H1 (cell line): ENCODE measurements at regions not wholly inside any gene's neighbourhood (a gene's known extent, or its start where the extent isn't known, plus 50 kb on each side); places are given as distances from the start of the nearest gene placed in this dataset.
"Not testable (repeated sequence)": the region's sequence is repeated elsewhere in the genome, so short reads cannot be mapped to it uniquely, and the experiment has no call there.

Source experiments
- CTCF ChIA-PET: fragments of 300-600 bp; sonication (Branson Sonifier 250); formaldehyde crosslinking; loops from one replicate; lab custom pipeline; 2021; ENCODE audit not compliant: partially characterized antibody; lab: Charles Lee
- POLR2A ChIA-PET: fragments of 300-600 bp; sonication (Branson Sonifier 250); formaldehyde crosslinking; loops from one replicate; lab custom pipeline; 2021; ENCODE audit warnings: inconsistent platforms; ENCODE audit not compliant: partially characterized antibody; lab: Charles Lee
- DNase-seq, 2 experiments: peaks; one replicate each; pipeline versions ENCODE4 v3.0.0 to v3.0.0-alpha.2; 2010 to 2022; ENCODE audit warnings: low spot score in 2 of 2, low read depth in 1 of 2, mixed read lengths in 1 of 2
- FAIRE-seq: peaks from 2 replicates; lab custom pipeline; 2011; peaks lifted over from hg19 to GRCh38; lab: Jason Lieb, UNC
- H2AFZ ChIP-seq: 2 replicates; pipeline ENCODE4 v1.8.1; 2012; ENCODE audit warnings: low read length, inconsistent platforms
- H2AK5ac ChIP-seq: 2 replicates; pipeline ENCODE4 v1.6.1; 2013; ENCODE audit warnings: low read depth, low read length
- H2BK120ac ChIP-seq: replicated peaks from 2 replicates; pipeline ENCODE3; 2013; ENCODE audit warnings: low read depth, low read length, inconsistent platforms
- H2BK12ac ChIP-seq: 2 replicates; pipeline ENCODE4 v1.6.1; 2013; ENCODE audit warnings: low read depth, low read length
- H2BK15ac ChIP-seq: 2 replicates; pipeline ENCODE4 v1.6.1; 2013; ENCODE audit warnings: low read length
- H2BK20ac ChIP-seq: 2 replicates; pipeline ENCODE4 v1.6.1; 2013; ENCODE audit warnings: low read length
- H2BK5ac ChIP-seq: 2 replicates; pipeline ENCODE4 v1.6.1; 2013; ENCODE audit warnings: low read depth, low read length
- H3K14ac ChIP-seq: 2 replicates; pipeline ENCODE4 v1.6.1; 2013; ENCODE audit warnings: inconsistent platforms; ENCODE audit not compliant: insufficient read length
- H3K18ac ChIP-seq: 2 replicates; pipeline ENCODE4 v1.6.1; 2013; ENCODE audit warnings: low read length; ENCODE audit errors: extremely low read depth
- H3K23ac ChIP-seq: 2 replicates; pipeline ENCODE4 v1.6.1; 2013; ENCODE audit warnings: inconsistent platforms; ENCODE audit not compliant: insufficient read length
- H3K23me2 ChIP-seq: 2 replicates; pipeline ENCODE4 v1.6.1; 2013; ENCODE audit warnings: low read depth, low read length
- H3K27ac ChIP-seq: 2 replicates; pipeline ENCODE4 v1.6.1; 2011; ENCODE audit warnings: low read depth, low read length, inconsistent platforms
- H3K27me3 ChIP-seq, 4 experiments: replicated peaks in 1 of 4; 1 replicate in 1 of 4; 2 replicates in 3 of 4; pipeline versions ENCODE4 v1.6.1 to v1.8.1; 2011 to 2013; ENCODE audit warnings: low read length in 3 of 4, mild to moderate bottlenecking in 3 of 4, inconsistent platforms in 2 of 4, mixed read lengths in 2 of 4, moderate library complexity in 1 of 4; ENCODE audit not compliant: control insufficient read depth in 3 of 4, insufficient read depth in 3 of 4; ENCODE audit errors: extremely low read depth in 1 of 4
- H3K36me3 ChIP-seq, 4 experiments: 2 replicates each; pipeline versions ENCODE4 v1.6.1 to v1.8.1; 2011 to 2013; ENCODE audit warnings: mild to moderate bottlenecking in 4 of 4, low read length in 3 of 4, moderate library complexity in 2 of 4, control low read depth in 1 of 4, inconsistent platforms in 1 of 4; ENCODE audit not compliant: insufficient read depth in 4 of 4, control insufficient read depth in 2 of 4
- H3K4ac ChIP-seq: replicated peaks from 2 replicates; pipeline ENCODE3; 2013; ENCODE audit warnings: low read length, low read depth, mixed read lengths, inconsistent platforms; ENCODE audit not compliant: insufficient read length
- H3K4me1 ChIP-seq, 4 experiments: replicated peaks in 1 of 4; 1 replicate in 1 of 4; 2 replicates in 3 of 4; pipeline versions ENCODE4 v1.6.1 to v1.8.1; 2011 to 2013; ENCODE audit warnings: low read length in 3 of 4, inconsistent platforms in 2 of 4, mixed read lengths in 1 of 4; ENCODE audit not compliant: insufficient read depth in 4 of 4, control insufficient read depth in 3 of 4
- H3K4me2 ChIP-seq, 2 experiments: 2 replicates each; pipeline versions ENCODE4 v1.6.1 to v1.8.1; 2011 to 2013; ENCODE audit warnings: low read depth in 2 of 2, low read length in 2 of 2, control low read depth in 1 of 2, inconsistent platforms in 1 of 2, mild to moderate bottlenecking in 1 of 2; ENCODE audit not compliant: insufficient read depth in 1 of 2
- H3K4me3 ChIP-seq, 4 experiments: fragments of 200-600, 300-600 bp in 1 of 4; sonication (generic), shearing (Covaris generic), sonication (Bioruptor Twin) in 1 of 4; 2 replicates each; pipeline versions ENCODE4 v1.5.1 to v1.8.1; 2011 to 2016; ENCODE audit warnings: low read length in 4 of 4, low read depth in 3 of 4, control low read depth in 2 of 4, inconsistent platforms in 2 of 4, mild to moderate bottlenecking in 2 of 4, mixed read lengths in 1 of 4, moderate library complexity in 1 of 4; ENCODE audit not compliant: insufficient read depth in 2 of 4; ENCODE audit errors: extremely low read depth in 1 of 4
- H3K56ac ChIP-seq: replicated peaks from 2 replicates; pipeline ENCODE3; 2013; ENCODE audit warnings: low read depth, mild to moderate bottlenecking, mixed read lengths, low read length, inconsistent platforms; ENCODE audit not compliant: insufficient read length
- H3K79me1 ChIP-seq: 2 replicates; pipeline ENCODE4 v1.6.1; 2013; ENCODE audit warnings: low read depth, low read length, control low read depth
- H3K79me2 ChIP-seq, 2 experiments: 2 replicates each; pipeline versions ENCODE4 v1.6.1 to v1.8.1; 2012 to 2013; ENCODE audit warnings: low read length in 2 of 2, mild to moderate bottlenecking in 2 of 2, inconsistent platforms in 1 of 2; ENCODE audit not compliant: insufficient read depth in 2 of 2, control insufficient read depth in 1 of 2
- H3K9ac ChIP-seq, 4 experiments: replicated peaks in 1 of 4; 1 replicate in 1 of 4; 2 replicates in 3 of 4; pipeline versions ENCODE4 v1.6.1 to v1.8.1; 2011 to 2013; ENCODE audit warnings: low read depth in 3 of 4, low read length in 3 of 4, control low read depth in 2 of 4, mild to moderate bottlenecking in 2 of 4, moderate library complexity in 2 of 4, inconsistent platforms in 1 of 4; ENCODE audit errors: extremely low read depth in 1 of 4
- H3K9me3 ChIP-seq, 2 experiments: 2 replicates each; pipeline versions ENCODE4 v1.6.1 to v1.8.1; 2012 to 2013; ENCODE audit warnings: mild to moderate bottlenecking in 2 of 2, moderate library complexity in 2 of 2, control low read depth in 1 of 2, inconsistent platforms in 1 of 2, low read depth in 1 of 2, low read length in 1 of 2, mixed read lengths in 1 of 2; ENCODE audit not compliant: insufficient read depth in 2 of 2
- H4K20me1 ChIP-seq, 2 experiments: replicated peaks in 1 of 2; 2 replicates each; pipeline versions ENCODE3 to v1.8.1; 2011 to 2013; ENCODE audit warnings: inconsistent platforms in 2 of 2, low read length in 2 of 2, mild to moderate bottlenecking in 1 of 2; ENCODE audit not compliant: insufficient read depth in 2 of 2, control insufficient read depth in 1 of 2
- H4K5ac ChIP-seq: 2 replicates; pipeline ENCODE4 v1.6.1; 2013; ENCODE audit warnings: low read length, low read depth, mixed read lengths, inconsistent platforms; ENCODE audit not compliant: insufficient read length
- H4K8ac ChIP-seq: 2 replicates; pipeline ENCODE4 v1.8.0; 2013; ENCODE audit warnings: mild to moderate bottlenecking, moderate library complexity, low read length, inconsistent platforms; ENCODE audit not compliant: insufficient read depth; ENCODE audit errors: extremely low read depth
- H4K91ac ChIP-seq: replicated peaks from 2 replicates; pipeline ENCODE3; 2013; ENCODE audit warnings: low read length, mixed read lengths, inconsistent platforms; ENCODE audit not compliant: insufficient read length
- WGBS, 2 experiments: shearing (Covaris generic) in 1 of 2; methylation state at CpG; one replicate each; pipeline versions ENCODE4 v1.1.6 to v1.1.7; 2013 to 2015; ENCODE audit warnings: low lambda C conversion rate in 2 of 2, mixed read lengths in 2 of 2, inconsistent platforms in 1 of 2, low coverage in 1 of 2, missing lambda C conversion rate in 1 of 2; ENCODE audit not compliant: insufficient replicate concordance in 2 of 2, insufficient coverage in 1 of 2, insufficient read length in 1 of 2; ENCODE audit errors: extremely low coverage in 1 of 2, missing lambda C conversion rate in 1 of 2; 5-methylcytosine and 5-hydroxymethylcytosine counted together

- H3K4me3 ChIP-seq, H3K79me2 ChIP-seq, H4K20me1 ChIP-seq, H3K9ac ChIP-seq, H2AK5ac ChIP-seq, H2BK15ac ChIP-seq, H3K4me2 ChIP-seq, H3K4me1 ChIP-seq, H3K18ac ChIP-seq, H2AFZ ChIP-seq, FAIRE-seq, H2BK5ac ChIP-seq, CTCF ChIA-PET, H3K23me2 ChIP-seq, H4K8ac ChIP-seq, H2BK120ac ChIP-seq, H4K91ac ChIP-seq, H2BK20ac ChIP-seq, H3K23ac ChIP-seq, H3K14ac ChIP-seq, H3K4ac ChIP-seq, H3K79me1 ChIP-seq, H3K36me3 ChIP-seq, POLR2A ChIA-PET, H3K27me3 ChIP-seq, H3K56ac ChIP-seq, DNase-seq, H2BK12ac ChIP-seq, H3K27ac ChIP-seq, H4K5ac ChIP-seq, H3K9me3 ChIP-seq: not testable (repeated sequence)
- 72% methylated on average over 2 of the region's 2 CpGs; no CpG with 5 or more reads in 1 of the 2 experiments for WGBS, 2 experiments
Observed at GRCh38 chr5:20988933-20989332, 1000.9 kb upstream of the CDH18 start.
